GM18861 (cell line): ENCODE measurements at regions not wholly inside any gene's neighbourhood (a gene's known extent, or its start where the extent isn't known, plus 50 kb on each side); places are given as distances from the start of the nearest gene placed in this dataset.
"Not testable (repeated sequence)": the region's sequence is repeated elsewhere in the genome, so short reads cannot be mapped to it uniquely, and the experiment has no call there.

Source experiments
- ATAC-seq: cut with Tn5 transposase; IDR thresholded peaks from one replicate; pipeline ENCODE4 v1.9.1; 2021; ENCODE audit not compliant: unreplicated experiment

- ATAC-seq, result no peak
Measured at GRCh38 chr6:81909981-81910900, 157.8 kb upstream of the TENT5A start.

- ATAC-seq, result no peak
Measured at GRCh38 chr6:81909162-81909561, 156.7 kb upstream of the TENT5A start.

- ATAC-seq, result peak; percentile 65
Measured at GRCh38 chr6:81906709-81907204, 154.3 kb upstream of the TENT5A start.

- no peak for ATAC-seq
Measured at GRCh38 chr6:81906041-81906440, 153.6 kb upstream of the TENT5A start.

- ATAC-seq, result no peak
Measured at GRCh38 chr6:81901551-81901966, 149.1 kb upstream of the TENT5A start.

GRCh38 chr6:81900616-81901015, 148.1 kb upstream of the TENT5A start:
- peak; percentile 86 for ATAC-seq

GRCh38 chr6:81897793-81898192, 145.3 kb upstream of the TENT5A start:
- no peak for ATAC-seq

- no peak for ATAC-seq
Measured at GRCh38 chr6:81896525-81897503, 144.3 kb upstream of the TENT5A start.

GRCh38 chr6:81895511-81896185, 143.2 kb upstream of the TENT5A start:
- ATAC-seq, result no peak

- no peak for ATAC-seq
Measured at GRCh38 chr6:81894788-81895271, 142.3 kb upstream of the TENT5A start.

GRCh38 chr6:81894306-81894705, 141.8 kb upstream of the TENT5A start:
- ATAC-seq, result no peak

GRCh38 chr6:81892891-81893290, 140.4 kb upstream of the TENT5A start:
- no peak for ATAC-seq

- no peak for ATAC-seq
Measured at GRCh38 chr6:81891874-81892273, 139.4 kb upstream of the TENT5A start.

- no peak for ATAC-seq
Measured at GRCh38 chr6:81890846-81891245, 138.4 kb upstream of the TENT5A start.

- ATAC-seq, result no peak
Measured at GRCh38 chr6:81889377-81890053, 137.0 kb upstream of the TENT5A start.

- not testable (repeated sequence) for ATAC-seq
Measured at GRCh38 chr6:81886909-81887308, 134.4 kb upstream of the TENT5A start.

- no peak for ATAC-seq
Measured at GRCh38 chr6:81886157-81886556, 133.7 kb upstream of the TENT5A start.

GRCh38 chr6:81881660-81882059, 129.2 kb upstream of the TENT5A start:
- no peak for ATAC-seq

- ATAC-seq, result no peak
Measured at GRCh38 chr6:81878479-81878878, 126.0 kb upstream of the TENT5A start.

GRCh38 chr6:81876971-81877370, 124.5 kb upstream of the TENT5A start:
- ATAC-seq, result no peak
